ENCODE measurements at regions not wholly inside any gene's neighbourhood (a gene's known extent, or its start where the extent isn't known, plus 50 kb on each side); places are given as distances from the start of the nearest gene placed in this dataset.

DNA sequence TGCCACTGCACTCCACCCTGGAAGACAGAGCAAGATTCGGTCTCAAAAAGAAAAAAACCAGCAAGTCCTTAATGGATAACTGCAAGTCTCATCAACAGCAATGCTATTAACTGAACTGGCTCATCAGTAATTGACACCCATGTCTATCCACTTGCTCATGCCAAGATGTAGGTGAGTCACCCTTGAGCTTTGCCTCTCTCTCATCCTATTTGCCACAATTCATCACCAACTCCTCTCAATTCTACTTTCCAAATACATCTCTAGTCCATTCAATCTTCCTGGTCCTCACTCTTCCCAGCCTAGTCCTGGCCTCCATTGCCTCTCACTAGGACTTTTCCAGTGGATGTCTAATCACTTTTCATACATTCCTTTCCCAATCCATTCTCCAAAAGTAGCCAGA is 103.7 kb upstream of the PRMT6 start:
- peaks cover 15% of the 10 kb centered on the region for H3K27me3 ChIP-seq (ENCODE audit: insufficient read depth, poor library complexity, severe bottlenecking)
- H3K4me3 ChIP-seq (replicated peaks; ENCODE audit: insufficient read depth, low read length): no peak overlapping the region
- DNase-seq (ENCODE audit: low read depth in 1 of 2, low spot score in 1 of 2): no peak
- TF ChIP-seq GABPA (IDR thresholded peaks at IDR 0.05; ENCODE audit: low read depth): no peak
- no peak for TF ChIP-seq SPI1 (IDR thresholded peaks at IDR 0.05; ENCODE audit: borderline replicate concordance, low read depth)
- TF ChIP-seq, protein P1, sequence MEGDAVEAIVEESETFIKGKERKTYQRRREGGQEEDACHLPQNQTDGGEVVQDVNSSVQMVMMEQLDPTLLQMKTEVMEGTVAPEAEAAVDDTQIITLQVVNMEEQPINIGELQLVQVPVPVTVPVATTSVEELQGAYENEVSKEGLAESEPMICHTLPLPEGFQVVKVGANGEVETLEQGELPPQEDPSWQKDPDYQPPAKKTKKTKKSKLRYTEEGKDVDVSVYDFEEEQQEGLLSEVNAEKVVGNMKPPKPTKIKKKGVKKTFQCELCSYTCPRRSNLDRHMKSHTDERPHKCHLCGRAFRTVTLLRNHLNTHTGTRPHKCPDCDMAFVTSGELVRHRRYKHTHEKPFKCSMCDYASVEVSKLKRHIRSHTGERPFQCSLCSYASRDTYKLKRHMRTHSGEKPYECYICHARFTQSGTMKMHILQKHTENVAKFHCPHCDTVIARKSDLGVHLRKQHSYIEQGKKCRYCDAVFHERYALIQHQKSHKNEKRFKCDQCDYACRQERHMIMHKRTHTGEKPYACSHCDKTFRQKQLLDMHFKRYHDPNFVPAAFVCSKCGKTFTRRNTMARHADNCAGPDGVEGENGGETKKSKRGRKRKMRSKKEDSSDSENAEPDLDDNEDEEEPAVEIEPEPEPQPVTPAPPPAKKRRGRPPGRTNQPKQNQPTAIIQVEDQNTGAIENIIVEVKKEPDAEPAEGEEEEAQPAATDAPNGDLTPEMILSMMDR (IDR thresholded peaks at IDR 0.05; ENCODE audit: insufficient read depth, low read length): no peak
- TF ChIP-seq POLR2AphosphoS5 (IDR thresholded peaks at IDR 0.05; ENCODE audit: low read depth): no peak
- TF ChIP-seq, protein P2, sequence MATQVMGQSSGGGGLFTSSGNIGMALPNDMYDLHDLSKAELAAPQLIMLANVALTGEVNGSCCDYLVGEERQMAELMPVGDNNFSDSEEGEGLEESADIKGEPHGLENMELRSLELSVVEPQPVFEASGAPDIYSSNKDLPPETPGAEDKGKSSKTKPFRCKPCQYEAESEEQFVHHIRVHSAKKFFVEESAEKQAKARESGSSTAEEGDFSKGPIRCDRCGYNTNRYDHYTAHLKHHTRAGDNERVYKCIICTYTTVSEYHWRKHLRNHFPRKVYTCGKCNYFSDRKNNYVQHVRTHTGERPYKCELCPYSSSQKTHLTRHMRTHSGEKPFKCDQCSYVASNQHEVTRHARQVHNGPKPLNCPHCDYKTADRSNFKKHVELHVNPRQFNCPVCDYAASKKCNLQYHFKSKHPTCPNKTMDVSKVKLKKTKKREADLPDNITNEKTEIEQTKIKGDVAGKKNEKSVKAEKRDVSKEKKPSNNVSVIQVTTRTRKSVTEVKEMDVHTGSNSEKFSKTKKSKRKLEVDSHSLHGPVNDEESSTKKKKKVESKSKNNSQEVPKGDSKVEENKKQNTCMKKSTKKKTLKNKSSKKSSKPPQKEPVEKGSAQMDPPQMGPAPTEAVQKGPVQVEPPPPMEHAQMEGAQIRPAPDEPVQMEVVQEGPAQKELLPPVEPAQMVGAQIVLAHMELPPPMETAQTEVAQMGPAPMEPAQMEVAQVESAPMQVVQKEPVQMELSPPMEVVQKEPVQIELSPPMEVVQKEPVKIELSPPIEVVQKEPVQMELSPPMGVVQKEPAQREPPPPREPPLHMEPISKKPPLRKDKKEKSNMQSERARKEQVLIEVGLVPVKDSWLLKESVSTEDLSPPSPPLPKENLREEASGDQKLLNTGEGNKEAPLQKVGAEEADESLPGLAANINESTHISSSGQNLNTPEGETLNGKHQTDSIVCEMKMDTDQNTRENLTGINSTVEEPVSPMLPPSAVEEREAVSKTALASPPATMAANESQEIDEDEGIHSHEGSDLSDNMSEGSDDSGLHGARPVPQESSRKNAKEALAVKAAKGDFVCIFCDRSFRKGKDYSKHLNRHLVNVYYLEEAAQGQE (IDR thresholded peaks at IDR 0.05; ENCODE audit: insufficient replicate concordance, low read depth): no peak
- H3K27ac ChIP-seq (replicated peaks): no peak overlapping the region

DNA sequence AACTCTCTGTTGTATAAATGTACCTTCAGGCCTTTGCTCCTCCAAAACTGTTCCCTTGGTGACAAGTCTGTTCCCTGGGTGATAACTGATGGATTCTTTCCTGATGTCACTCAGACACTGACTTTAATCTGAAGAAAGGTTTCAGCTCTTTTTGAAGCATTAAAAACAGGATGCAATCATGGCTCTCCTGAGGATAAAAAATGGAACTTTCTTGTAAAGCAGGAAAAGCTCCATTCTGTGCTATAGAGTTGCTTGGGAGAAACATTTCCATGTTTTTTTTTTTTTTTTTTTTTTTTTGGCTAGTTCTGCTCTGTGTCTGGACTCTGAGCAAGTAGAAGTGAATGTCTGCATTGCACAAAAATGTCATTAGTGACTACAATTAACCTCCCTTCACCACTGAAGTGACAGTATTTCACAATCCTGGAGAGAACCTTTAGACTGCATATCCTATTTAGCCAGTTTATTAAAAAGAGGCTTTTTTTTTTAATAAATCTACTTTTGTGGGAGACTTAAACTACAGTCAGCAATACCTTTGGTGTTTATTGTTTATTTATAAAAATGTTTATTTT is 101.7 kb upstream of the PRMT6 start:
- no peak overlapping the region for H3K27ac ChIP-seq (replicated peaks)
- TF ChIP-seq, protein P2 (IDR thresholded peaks at IDR 0.05; ENCODE audit: insufficient replicate concordance, low read depth): no peak
- TF ChIP-seq POLR2AphosphoS5 (IDR thresholded peaks at IDR 0.05; ENCODE audit: low read depth): no peak
- TF ChIP-seq GABPA (IDR thresholded peaks at IDR 0.05; ENCODE audit: low read depth): no peak
- no peak for DNase-seq (ENCODE audit: low read depth in 1 of 2, low spot score in 1 of 2)
- H3K27me3 ChIP-seq (ENCODE audit: insufficient read depth, poor library complexity, severe bottlenecking): peaks cover 15% of the 10 kb centered on the region
- no peak overlapping the region for H3K4me3 ChIP-seq (replicated peaks; ENCODE audit: insufficient read depth, low read length)

DNA sequence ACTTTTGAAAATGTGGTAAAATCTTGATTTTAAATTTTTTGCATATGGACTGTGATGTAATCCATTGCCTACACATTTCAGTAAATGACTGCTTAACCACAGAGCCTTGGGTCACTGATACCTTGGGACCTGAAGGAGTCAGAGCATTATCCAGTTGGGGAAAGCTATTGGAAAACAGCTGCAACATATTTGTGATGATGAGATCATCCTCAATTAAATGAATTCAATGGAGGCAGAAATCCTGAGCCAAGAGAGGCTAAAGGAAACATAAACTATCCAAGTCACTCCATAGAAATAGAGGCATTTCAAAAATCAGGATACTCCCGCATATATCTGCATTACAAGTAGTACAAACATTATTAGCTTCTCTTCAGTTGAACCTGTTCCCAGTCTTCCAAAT is 99.8 kb upstream of the PRMT6 start:
- H3K4me3 ChIP-seq (replicated peaks; ENCODE audit: insufficient read depth, low read length): no peak overlapping the region

More for the DNA sequence above, 99.8 kb upstream of the PRMT6 start:
- TF ChIP-seq POLR2AphosphoS5 (IDR thresholded peaks at IDR 0.05; ENCODE audit: low read depth) (no peak), SPI1 (IDR thresholded peaks at IDR 0.05; ENCODE audit: borderline replicate concordance, low read depth) (no peak), GABPA (IDR thresholded peaks at IDR 0.05; ENCODE audit: low read depth) (no peak)
- TF ChIP-seq, protein P1 (IDR thresholded peaks at IDR 0.05; ENCODE audit: insufficient read depth, low read length): no peak
- TF ChIP-seq, protein P2 (IDR thresholded peaks at IDR 0.05; ENCODE audit: insufficient replicate concordance, low read depth): no peak
- Histone ChIP-seq H3K27ac (replicated peaks) (no peak overlapping the region), H3K27me3 (ENCODE audit: insufficient read depth, poor library complexity, severe bottlenecking) (peaks cover 15% of the 10 kb centered on the region)
- no peak for DNase-seq (ENCODE audit: low read depth in 1 of 2, low spot score in 1 of 2)
